Right lobe of liver (tissue), 4 donors: ENCODE measurements at regions not wholly inside any gene's neighbourhood (a gene's known extent, or its start where the extent isn't known, plus 50 kb on each side); places are given as distances from the start of the nearest gene placed in this dataset.

Experiments
- CTCF ChIP-seq, 4 donors: fragments of 200-600 bp in 3 of 4; fragments of 450-650 bp in 1 of 4; IDR thresholded peaks; one replicate each; pipeline versions ENCODE4 v1.5.1 to v1.8.0; 2016 to 2022; ENCODE audit warnings: antibody characterized with exemption in 4 of 4, mild to moderate bottlenecking in 2 of 4
- POLR2A ChIP-seq: fragments of 450-650 bp; IDR thresholded peaks from one replicate; pipeline ENCODE4 v1.6.1; 2017; ENCODE audit warnings: antibody characterized with exemption, mild to moderate bottlenecking
- donor health status: DM: no; HTN: no; CAD: no.
- donor health status: DM: no; HTN: no; CAD: no.
- donor health status: DM: no; HTN: yes; CAD: no.

GRCh38 chr1:73176902-73177301 lies 894.6 kb upstream of the NEGR1 start:
- TF ChIP-seq POLR2A (no peak), CTCF (IDR thresholded peaks at IDR 0.05) (no peak)
